Prostate gland (tissue), 2 donors: ENCODE measurements at regions not wholly inside any gene's neighbourhood (a gene's known extent, or its start where the extent isn't known, plus 50 kb on each side); places are given as distances from the start of the nearest gene placed in this dataset.

ENCODE experiments used
- POLR2AphosphoS5 ChIP-seq: sonication (generic); formaldehyde crosslinking; IDR thresholded peaks from one replicate; pipeline ENCODE4 v1.6.1; 2017; ENCODE audit warnings: antibody characterized with exemption
- TF ChIP-seq, protein P1 (sequence below), 4 experiments: fragments of 200-600 bp in 2 of 4; fragments of 450-650 bp in 2 of 4; sonication (generic) in 2 of 4; IDR thresholded peaks; 1 replicate in 3 of 4; 2 replicates in 1 of 4; pipeline ENCODE4 v1.5.1; 2016 to 2019; ENCODE audit warnings: antibody characterized with exemption in 4 of 4, mild to moderate bottlenecking in 2 of 4, moderate library complexity in 2 of 4

DNA sequence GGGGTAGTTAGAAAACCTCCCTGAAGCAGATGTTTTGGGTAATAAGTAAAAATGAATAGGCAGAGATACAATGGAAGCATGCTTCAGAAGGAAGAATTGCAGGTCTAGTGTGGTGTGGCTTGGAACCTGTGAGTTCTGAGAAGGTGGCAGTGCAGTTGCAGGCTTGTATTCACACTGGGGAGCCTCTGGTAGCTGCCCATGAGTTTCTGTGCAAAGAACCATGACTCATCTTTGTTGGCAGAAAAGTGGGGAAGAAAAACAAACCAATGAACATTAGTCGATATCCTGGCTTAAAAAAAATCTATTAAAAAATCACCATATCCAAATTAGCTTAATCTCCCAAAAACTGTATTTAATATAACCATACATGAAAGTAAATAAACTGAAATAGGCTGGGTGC is 232.6 kb downstream of the FAT3 start:
- TF ChIP-seq, protein P1, sequence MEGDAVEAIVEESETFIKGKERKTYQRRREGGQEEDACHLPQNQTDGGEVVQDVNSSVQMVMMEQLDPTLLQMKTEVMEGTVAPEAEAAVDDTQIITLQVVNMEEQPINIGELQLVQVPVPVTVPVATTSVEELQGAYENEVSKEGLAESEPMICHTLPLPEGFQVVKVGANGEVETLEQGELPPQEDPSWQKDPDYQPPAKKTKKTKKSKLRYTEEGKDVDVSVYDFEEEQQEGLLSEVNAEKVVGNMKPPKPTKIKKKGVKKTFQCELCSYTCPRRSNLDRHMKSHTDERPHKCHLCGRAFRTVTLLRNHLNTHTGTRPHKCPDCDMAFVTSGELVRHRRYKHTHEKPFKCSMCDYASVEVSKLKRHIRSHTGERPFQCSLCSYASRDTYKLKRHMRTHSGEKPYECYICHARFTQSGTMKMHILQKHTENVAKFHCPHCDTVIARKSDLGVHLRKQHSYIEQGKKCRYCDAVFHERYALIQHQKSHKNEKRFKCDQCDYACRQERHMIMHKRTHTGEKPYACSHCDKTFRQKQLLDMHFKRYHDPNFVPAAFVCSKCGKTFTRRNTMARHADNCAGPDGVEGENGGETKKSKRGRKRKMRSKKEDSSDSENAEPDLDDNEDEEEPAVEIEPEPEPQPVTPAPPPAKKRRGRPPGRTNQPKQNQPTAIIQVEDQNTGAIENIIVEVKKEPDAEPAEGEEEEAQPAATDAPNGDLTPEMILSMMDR (IDR thresholded peaks at IDR 0.05), result no peak
- TF ChIP-seq POLR2AphosphoS5, result no peak
